OCI-LY7 (cell line): ENCODE measurements at regions not wholly inside any gene's neighbourhood (a gene's known extent, or its start where the extent isn't known, plus 50 kb on each side); places are given as distances from the start of the nearest gene placed in this dataset.

Experiments
- BruUV-seq: library from RNA; stranded (reverse); fragments of 400-500 nt; replicated peaks from 2 replicates; lab custom pipeline; 2021; lab: Mats Ljungman, UMichigan
- CTCF ChIA-PET: fragments of 300-600 bp; sonication (Branson Sonifier 250); formaldehyde crosslinking; loops from one replicate; lab custom pipeline; 2022; ENCODE audit warnings: antibody characterized with exemption; ENCODE audit not compliant: unreplicated experiment; lab: Charles Lee
- POLR2A ChIA-PET: fragments of 300-600 bp; sonication (Branson Sonifier 250); formaldehyde crosslinking; loops from one replicate; lab custom pipeline; 2022; ENCODE audit warnings: antibody characterized with exemption; lab: Charles Lee
- DNase-seq: peaks from one replicate; pipeline ENCODE4 v3.0.0-alpha.2; 2015; ENCODE audit warnings: low spot score
- H2AFZ ChIP-seq: fragments of 200-600 bp; sonication (generic), shearing (Covaris generic); 2 replicates; pipeline ENCODE4 v1.6.1; 2014; ENCODE audit warnings: mild to moderate bottlenecking, antibody characterized with exemption, low read length, moderate library complexity
- H3K27ac ChIP-seq: fragments of 200-600 bp; sonication (generic); 2 replicates; pipeline ENCODE4 v1.5.1; 2014; ENCODE audit warnings: mixed run types, low read depth, mild to moderate bottlenecking, moderate library complexity, low read length, inconsistent platforms; ENCODE audit not compliant: poor library complexity, severe bottlenecking
- H3K36me3 ChIP-seq: fragments of 200-600 bp; sonication (generic); 2 replicates; pipeline ENCODE4 v1.6.1; 2014; ENCODE audit warnings: mild to moderate bottlenecking, antibody characterized with exemption, low read length, moderate library complexity, mixed read lengths; ENCODE audit not compliant: insufficient read depth
- H3K4me1 ChIP-seq: fragments of 200-600 bp; sonication (generic); 2 replicates; pipeline ENCODE4 v1.5.1; 2014; ENCODE audit warnings: mild to moderate bottlenecking, low read length; ENCODE audit not compliant: insufficient read depth, poor library complexity, severe bottlenecking
- H3K4me2 ChIP-seq: fragments of 200-600 bp; sonication (generic); 2 replicates; pipeline ENCODE4 v1.6.1; 2014; ENCODE audit warnings: mild to moderate bottlenecking, low read length
- H3K4me3 ChIP-seq: fragments of 200-600 bp; sonication (generic); 2 replicates; pipeline ENCODE4 v1.5.1; 2014; ENCODE audit warnings: mild to moderate bottlenecking, low read depth, low read length; ENCODE audit not compliant: poor library complexity, severe bottlenecking
- H3K79me2 ChIP-seq: fragments of 200-600 bp; sonication (generic); 2 replicates; pipeline ENCODE4 v1.6.1; 2016; ENCODE audit warnings: low read depth, mild to moderate bottlenecking, low read length, moderate library complexity, mixed read lengths; ENCODE audit not compliant: insufficient read depth
- H3K9me2 ChIP-seq: fragments of 200-600 bp; sonication (generic); 2 replicates; pipeline ENCODE4 v1.6.1; 2016; ENCODE audit warnings: mild to moderate bottlenecking, low read length, mixed read lengths; ENCODE audit not compliant: insufficient read depth
- H3K9me3 ChIP-seq: fragments of 200-600 bp; sonication (generic); 2 replicates; pipeline ENCODE4 v1.6.1; 2014; ENCODE audit warnings: mild to moderate bottlenecking, mixed run types, low read length, mixed read lengths
- H4K20me1 ChIP-seq: fragments of 200-600 bp; sonication (generic); 2 replicates; pipeline ENCODE4 v1.6.1; 2014; ENCODE audit warnings: mild to moderate bottlenecking, antibody characterized with exemption, low read length, moderate library complexity, mixed read lengths; ENCODE audit not compliant: insufficient read depth
- CTCF ChIP-seq: fragments of 200-600 bp; sonication (generic); conservative IDR thresholded peaks from 2 replicates; pipeline ENCODE4 v1.5.1; 2014; ENCODE audit warnings: mild to moderate bottlenecking, antibody characterized with exemption, low read length, moderate library complexity, mixed read lengths
- EZH2phosphoT487 ChIP-seq: fragments of 200-600 bp; sonication (generic); IDR thresholded peaks from 2 replicates; pipeline ENCODE4 v1.6.1; 2018; ENCODE audit warnings: low read depth, borderline replicate concordance, mild to moderate bottlenecking, mixed run types, antibody characterized with exemption, low read length, moderate library complexity, mixed read lengths
- intact Hi-C: fragments of 100-400 bp; cut with micrococcal nuclease; formaldehyde crosslinking; loops from one replicate; pipeline ENCODE4 v1.10.0; 2022; ENCODE audit not compliant: unreplicated experiment

- Histone ChIP-seq H3K4me2 (no peak overlapping the region), H3K9me3 (no peaks in the 10 kb centered on the region), H3K27ac (no peak overlapping the region), H3K4me3 (no peak overlapping the region), H3K4me1 (no peaks in the 10 kb centered on the region), H3K79me2 (no peaks in the 10 kb centered on the region), H4K20me1 (no peaks in the 10 kb centered on the region), H3K9me2 (no peaks in the 10 kb centered on the region), H3K36me3 (no peaks in the 10 kb centered on the region), H2AFZ (no peak overlapping the region)
- TF ChIP-seq CTCF (no peak), EZH2phosphoT487 (no peak)
- no peak for DNase-seq
- intact Hi-C loops, result no loop called here
- ChIA-PET CTCF (no interaction called here), POLR2A (no interaction called here)
- no TSS peak for BruUV-seq
Observed at GRCh38 chr14:42854061-42854460, 1247.4 kb downstream of the LRFN5 start.

GRCh38 chr14:42848652-42849051, 1242.0 kb downstream of the LRFN5 start:
- no peak overlapping the region for H3K4me2 ChIP-seq
- TF ChIP-seq EZH2phosphoT487 (no peak), CTCF (no peak)
- CTCF ChIA-PET, result no interaction called here
- intact Hi-C loops, result no loop called here
- no peaks in the 10 kb centered on the region for H3K4me1 ChIP-seq
- no peaks in the 10 kb centered on the region for H3K9me3 ChIP-seq
- DNase-seq, result no peak
- no peak overlapping the region for H3K4me3 ChIP-seq
- no peaks in the 10 kb centered on the region for H3K79me2 ChIP-seq
- POLR2A ChIA-PET, result interaction anchor here (0.7 kb wide), 1 partner anchor 617 kb away, joined by 3 read pairs; no protein-coding TSS in a partner anchor
- H3K36me3 ChIP-seq, result no peaks in the 10 kb centered on the region
- no peak overlapping the region for H2AFZ ChIP-seq
- H3K9me2 ChIP-seq, result no peaks in the 10 kb centered on the region
- no peak overlapping the region for H3K27ac ChIP-seq
- no peaks in the 10 kb centered on the region for H4K20me1 ChIP-seq
- no TSS peak for BruUV-seq

GRCh38 chr14:42814817-42815216, 1208.1 kb downstream of the LRFN5 start:
- no peaks in the 10 kb centered on the region for H3K9me3 ChIP-seq
- no peaks in the 10 kb centered on the region for H3K79me2 ChIP-seq
- ChIA-PET POLR2A (no interaction called here), CTCF (no interaction called here)
- H3K4me3 ChIP-seq, result no peak overlapping the region
- no peaks in the 10 kb centered on the region for H4K20me1 ChIP-seq
- no TSS peak for BruUV-seq
- DNase-seq, result no peak
- H3K27ac ChIP-seq, result no peak overlapping the region
- no peak overlapping the region for H3K4me2 ChIP-seq
- no peak overlapping the region for H2AFZ ChIP-seq
- intact Hi-C loops, result no loop called here
- H3K4me1 ChIP-seq, result no peaks in the 10 kb centered on the region
- H3K36me3 ChIP-seq, result no peaks in the 10 kb centered on the region
- TF ChIP-seq CTCF, result no peak
- TF ChIP-seq EZH2phosphoT487, result no peak
- H3K9me2 ChIP-seq, result no peaks in the 10 kb centered on the region
